A549 (cell line): ENCODE measurements at regions not wholly inside any gene's neighbourhood (a gene's known extent, or its start where the extent isn't known, plus 50 kb on each side); places are given as distances from the start of the nearest gene placed in this dataset.

Source experiments
- ATAC-seq, 2 experiments: fragments of 200-7000 bp in 1 of 2; fragments of >200 bp in 1 of 2; cut with Nextera tagmentation in 1 of 2; cut with Tn5 transposase in 1 of 2; 3 replicates each; pipeline versions ENCODE4 v1.8.0 to v1.9.1; 2018 to 2020; ENCODE audit warnings: mild to moderate bottlenecking in 1 of 2, moderate library complexity in 1 of 2
- CTCF ChIA-PET: fragments of 300-600 bp; sonication (Branson Sonifier 250); formaldehyde crosslinking; extraction: SDS; loops from one replicate; lab custom pipeline; 2021; ENCODE audit warnings: antibody characterized with exemption, inconsistent platforms; lab: Yijun Ruan, JAX
- POLR2A ChIA-PET: fragments of 350-600 bp; formaldehyde crosslinking; extraction: SDS; loops from one replicate; lab custom pipeline; 2021; ENCODE audit warnings: antibody characterized with exemption, inconsistent platforms; lab: Yijun Ruan, JAX
- DNase-seq, 2 experiments: peaks; one replicate each; pipeline versions ENCODE4 v3.0.0 to v3.0.0-alpha.2; 2011 to 2016; ENCODE audit warnings: low read depth in 1 of 2, low spot score in 1 of 2
- FAIRE-seq: peaks from 2 replicates; lab custom pipeline; 2011; peaks lifted over from hg19 to GRCh38; lab: Jason Lieb, UNC
- H3K27ac ChIP-seq, 2 experiments: fragments of >200 bp; sonication (Bioruptor Twin); formaldehyde crosslinking; 3 replicates each; pipeline ENCODE4 v1.5.1; 2016 to 2017
- H3K4me1 ChIP-seq: fragments of >200 bp; sonication (Bioruptor Twin); formaldehyde crosslinking; 3 replicates; pipeline ENCODE4 v1.6.1; 2016
- H3K4me2 ChIP-seq: fragments of >200 bp; sonication (Bioruptor Twin); formaldehyde crosslinking; 3 replicates; pipeline ENCODE4 v1.6.1; 2016
- H3K4me3 ChIP-seq: fragments of >200 bp; sonication (Bioruptor Twin); formaldehyde crosslinking; 3 replicates; pipeline ENCODE4 v1.5.1; 2016
- H3K9me3 ChIP-seq: fragments of >200 bp; sonication (Bioruptor Twin); formaldehyde crosslinking; 3 replicates; pipeline ENCODE4 v1.6.1; 2016
- CBX8 ChIP-seq: fragments of 200-600 bp; sonication (generic); IDR thresholded peaks from 2 replicates; pipeline ENCODE4 v1.6.1; 2016
- WGBS: methylation state at CpG from one replicate; pipeline ENCODE4 v1.1.6; 2017; ENCODE audit errors: missing lambda C conversion rate; 5-methylcytosine and 5-hydroxymethylcytosine counted together

DNA sequence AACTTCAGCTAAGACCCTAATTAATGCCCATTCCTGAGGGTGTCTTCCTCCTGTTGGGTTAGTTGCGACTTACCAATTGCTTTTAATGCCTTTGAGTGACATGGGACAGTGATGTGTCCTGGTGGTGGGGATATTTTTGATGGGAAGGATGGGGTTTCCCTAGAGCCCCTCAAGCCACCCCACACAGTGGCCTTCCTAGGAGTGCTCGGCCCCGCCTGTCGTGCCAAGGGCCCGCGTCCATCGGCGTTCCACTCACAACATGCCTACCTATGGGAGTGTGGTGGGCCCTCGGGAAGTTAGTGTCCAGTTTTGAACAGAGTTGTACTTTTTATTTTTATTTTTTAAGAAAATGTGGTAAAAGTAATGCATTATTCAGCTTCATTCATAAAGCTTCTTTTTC is 50.1 kb upstream of the TSPAN2 start:
- Histone ChIP-seq H3K27ac (peak overlapping the region; percentile 62 to 88), H3K9me3 (no peaks in the 10 kb centered on the region), H3K4me2 (peak overlapping the region; percentile 61), H3K4me1 (peaks cover 30% of the 10 kb centered on the region), H3K4me3 (no peak overlapping the region)
- WGBS, result 96% methylated on average over 9 of the region's 9 CpGs
- POLR2A ChIA-PET, result no interaction called here
- DNase-seq (no peak), ATAC-seq (peak in 1 of 2 experiments; percentile 6; a peak in 1 of 6 replicates), FAIRE-seq (no peak)
- no peak for TF ChIP-seq CBX8
- CTCF ChIA-PET, result interaction anchor here (0.5 to 9.9 kb wide), 34 partner anchors 11 to 627 kb away, joined by 3 to 171 read pairs (median 4); partner anchors contain the start of gene NGF
